ENCODE measurements at regions not wholly inside any gene's neighbourhood (a gene's known extent, or its start where the extent isn't known, plus 50 kb on each side); places are given as distances from the start of the nearest gene placed in this dataset.

DNA sequence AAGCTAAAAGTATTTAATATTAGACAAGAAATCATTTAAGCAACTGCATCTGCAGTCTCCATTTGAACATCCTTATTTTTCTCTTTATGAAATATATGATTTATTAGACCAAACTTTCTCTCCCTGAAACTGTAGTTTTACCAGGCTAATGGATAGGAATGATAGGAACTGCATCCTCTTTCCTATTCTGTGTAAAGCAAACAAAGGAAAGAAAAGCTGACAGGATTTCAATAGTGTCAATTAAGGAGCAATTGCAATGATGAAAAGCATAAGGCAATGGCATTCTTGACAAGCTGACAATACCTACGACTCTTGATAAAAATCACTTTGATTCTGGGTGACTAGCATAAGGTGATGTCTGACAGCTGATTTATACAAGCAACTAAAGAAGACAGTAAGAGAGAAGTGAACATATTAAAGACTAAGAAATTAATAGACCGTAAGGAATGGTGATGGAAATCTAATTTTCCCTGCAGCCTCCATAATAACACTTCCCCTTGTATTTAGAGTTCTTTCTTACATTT, 502.5 kb downstream of the TECRL start:
- no peak for TF ChIP-seq POLR2A (IDR thresholded peaks at IDR 0.05; ENCODE audit: low read depth, low read length)
- no peak for TF ChIP-seq TAF1 (IDR thresholded peaks at IDR 0.05; ENCODE audit: low read depth, low read length)
- no peak for TF ChIP-seq POLR2AphosphoS5 (IDR thresholded peaks at IDR 0.05; ENCODE audit: low read depth, low read length)
- TF ChIP-seq PAX5 (IDR thresholded peaks at IDR 0.05; ENCODE audit: insufficient read depth, low read length, severe bottlenecking): no peak
- no peak for TF ChIP-seq POU2F2 (IDR thresholded peaks at IDR 0.05; ENCODE audit: low read depth, low read length)
- no peak for TF ChIP-seq SPI1 (IDR thresholded peaks at IDR 0.05; ENCODE audit: low read depth, low read length)
